ENCODE measurements at regions not wholly inside any gene's neighbourhood (a gene's known extent, or its start where the extent isn't known, plus 50 kb on each side); places are given as distances from the start of the nearest gene placed in this dataset.

DNA sequence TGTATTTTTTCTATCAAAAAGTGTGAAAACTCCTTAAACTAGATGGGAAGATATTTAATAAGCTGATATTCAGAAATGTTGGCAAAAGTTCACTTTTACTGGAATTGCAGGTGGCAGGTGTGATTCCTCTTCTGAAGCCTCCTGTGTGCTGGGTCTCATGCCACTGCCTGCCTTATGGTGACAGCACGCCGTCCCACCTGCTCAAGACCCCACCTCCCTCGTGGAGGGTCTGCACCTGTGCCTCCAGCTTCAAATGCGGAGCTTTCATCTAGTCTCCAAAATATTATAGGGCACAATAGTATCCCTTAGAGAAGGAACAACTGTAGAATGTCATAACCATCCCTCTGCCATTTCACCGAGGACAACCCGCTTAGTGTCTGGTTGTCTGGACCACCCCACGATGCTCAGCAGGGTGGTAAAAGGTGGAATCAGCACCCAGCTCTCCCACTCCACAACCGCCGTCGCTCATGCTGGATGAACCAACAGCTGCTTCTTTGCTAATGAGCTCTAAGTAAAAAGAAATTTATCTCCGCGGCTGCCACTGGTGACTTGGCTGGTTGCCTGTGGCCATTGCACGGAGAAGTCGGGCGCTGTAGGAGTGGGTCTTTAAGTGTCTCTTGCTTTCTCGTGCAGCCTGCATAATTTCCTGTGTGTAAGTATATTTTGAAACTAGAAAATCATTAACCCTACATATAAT is 119.3 kb upstream of the TCERG1L start:
- Histone ChIP-seq H3K4me2 (no peak overlapping the region), H3K4me3 (no peak overlapping the region), H3K27ac (no peak overlapping the region), H3K4me1 (no peaks in the 10 kb centered on the region), H3K9me3 (no peaks in the 10 kb centered on the region)
- ChIA-PET CTCF (interaction anchor here (1.0 kb wide), 1 partner anchor 9 kb away, joined by 3 read pairs; no protein-coding TSS in a partner anchor), POLR2A (no interaction called here)
- FAIRE-seq = no peak
- ATAC-seq = no peak
- DNase-seq (ENCODE audit: low read depth in 1 of 2, low spot score in 1 of 2) = no peak
- 39% methylated on average over 14 of the region's 16 CpGs for WGBS (ENCODE audit: missing lambda C conversion rate)
- TF ChIP-seq, protein P1, sequence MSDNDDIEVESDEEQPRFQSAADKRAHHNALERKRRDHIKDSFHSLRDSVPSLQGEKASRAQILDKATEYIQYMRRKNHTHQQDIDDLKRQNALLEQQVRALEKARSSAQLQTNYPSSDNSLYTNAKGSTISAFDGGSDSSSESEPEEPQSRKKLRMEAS (IDR thresholded peaks at IDR 0.05) = no peak
- TF ChIP-seq, protein P2, sequence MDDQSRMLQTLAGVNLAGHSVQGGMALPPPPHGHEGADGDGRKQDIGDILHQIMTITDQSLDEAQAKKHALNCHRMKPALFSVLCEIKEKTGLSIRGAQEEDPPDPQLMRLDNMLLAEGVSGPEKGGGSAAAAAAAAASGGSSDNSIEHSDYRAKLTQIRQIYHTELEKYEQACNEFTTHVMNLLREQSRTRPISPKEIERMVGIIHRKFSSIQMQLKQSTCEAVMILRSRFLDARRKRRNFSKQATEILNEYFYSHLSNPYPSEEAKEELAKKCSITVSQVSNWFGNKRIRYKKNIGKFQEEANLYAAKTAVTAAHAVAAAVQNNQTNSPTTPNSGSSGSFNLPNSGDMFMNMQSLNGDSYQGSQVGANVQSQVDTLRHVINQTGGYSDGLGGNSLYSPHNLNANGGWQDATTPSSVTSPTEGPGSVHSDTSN (IDR thresholded peaks at IDR 0.05) = no peak
- TF ChIP-seq ZFP36 (IDR thresholded peaks at IDR 0.05; ENCODE audit: borderline replicate concordance, partially characterized antibody) (no peak), RCOR1 (IDR thresholded peaks at IDR 0.05; ENCODE audit: low read depth, low read length) (no peak), POLR2AphosphoS2 (conservative IDR thresholded peaks at IDR 0.05; ENCODE audit: low read length) (no peak), MAFK (IDR thresholded peaks at IDR 0.05; ENCODE audit: partially characterized antibody) (no peak), FOSL2 (IDR thresholded peaks at IDR 0.05) (no peak), FOSL2 (CRISPR knock-in tag; IDR thresholded peaks at IDR 0.05) (no peak), HOXB13 (CRISPR knock-in tag; IDR thresholded peaks at IDR 0.05; ENCODE audit: low read depth) (no peak), NFE2L2 (conservative IDR thresholded peaks at IDR 0.05; ENCODE audit: low read length) (no peak), JUNB (IDR thresholded peaks at IDR 0.05) (no peak)

DNA sequence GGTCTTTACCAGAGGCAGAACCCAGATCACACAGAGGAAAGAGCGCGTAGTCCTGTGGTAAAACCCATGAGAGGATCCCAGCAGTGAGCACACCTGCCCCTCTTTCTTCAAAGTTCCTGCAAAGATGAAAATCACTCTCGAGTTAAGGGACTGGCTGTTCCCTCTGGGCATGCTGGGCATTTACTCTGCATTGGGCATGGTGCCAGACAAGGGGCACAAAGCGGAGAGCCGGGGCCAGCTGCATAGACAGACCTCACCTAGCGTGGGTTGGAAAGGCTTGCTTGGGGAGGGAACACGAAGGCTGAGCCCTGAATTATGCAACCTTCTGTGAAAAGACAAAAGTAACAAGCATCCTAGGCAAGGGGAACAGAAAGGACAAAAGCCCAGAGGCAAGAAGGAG is 120.0 kb upstream of the TCERG1L start:
- Histone ChIP-seq H3K9me3 (no peaks in the 10 kb centered on the region), H3K4me1 (no peaks in the 10 kb centered on the region), H3K4me3 (no peak overlapping the region), H3K4me2 (no peak overlapping the region), H3K27ac (no peak overlapping the region)
- 31% methylated on average over 7 of the region's 7 CpGs for WGBS (ENCODE audit: missing lambda C conversion rate)
- FAIRE-seq (no peak), ATAC-seq (no peak), DNase-seq (ENCODE audit: low read depth in 1 of 2, low spot score in 1 of 2) (no peak)
- CTCF ChIA-PET = interaction anchor here (1.6 kb wide), 1 partner anchor 12 kb away, joined by 4 read pairs; no protein-coding TSS in a partner anchor
- POLR2A ChIA-PET = no interaction called here
- TF ChIP-seq, protein P2 (IDR thresholded peaks at IDR 0.05) = no peak
- TF ChIP-seq KDM5A (IDR thresholded peaks at IDR 0.05) (no peak), RARB (CRISPR knock-in tag; IDR thresholded peaks at IDR 0.05) (no peak), POLR2AphosphoS2 (conservative IDR thresholded peaks at IDR 0.05; ENCODE audit: low read length) (no peak), TP53 (CRISPR knock-in tag; IDR thresholded peaks at IDR 0.05) (no peak), NR3C1 (IDR thresholded peaks at IDR 0.05) (no peak), ZNF302 (CRISPR knock-in tag; IDR thresholded peaks at IDR 0.05) (no peak), ZSCAN20 (CRISPR knock-in tag; IDR thresholded peaks at IDR 0.05) (no peak), HOXB13 (CRISPR knock-in tag; IDR thresholded peaks at IDR 0.05; ENCODE audit: low read depth) (no peak), PHF8 (IDR thresholded peaks at IDR 0.05; ENCODE audit: borderline replicate concordance, low read depth) (no peak), ZC3H11A (IDR thresholded peaks at IDR 0.05) (no peak)
- TF ChIP-seq, protein P3, sequence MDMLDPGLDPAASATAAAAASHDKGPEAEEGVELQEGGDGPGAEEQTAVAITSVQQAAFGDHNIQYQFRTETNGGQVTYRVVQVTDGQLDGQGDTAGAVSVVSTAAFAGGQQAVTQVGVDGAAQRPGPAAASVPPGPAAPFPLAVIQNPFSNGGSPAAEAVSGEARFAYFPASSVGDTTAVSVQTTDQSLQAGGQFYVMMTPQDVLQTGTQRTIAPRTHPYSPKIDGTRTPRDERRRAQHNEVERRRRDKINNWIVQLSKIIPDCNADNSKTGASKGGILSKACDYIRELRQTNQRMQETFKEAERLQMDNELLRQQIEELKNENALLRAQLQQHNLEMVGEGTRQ (IDR thresholded peaks at IDR 0.05) = no peak
- TF ChIP-seq, protein P4, sequence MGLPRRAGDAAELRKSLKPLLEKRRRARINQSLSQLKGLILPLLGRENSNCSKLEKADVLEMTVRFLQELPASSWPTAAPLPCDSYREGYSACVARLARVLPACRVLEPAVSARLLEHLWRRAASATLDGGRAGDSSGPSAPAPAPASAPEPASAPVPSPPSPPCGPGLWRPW (IDR thresholded peaks at IDR 0.05) = no peak
- TF ChIP-seq, protein P1 (IDR thresholded peaks at IDR 0.05) = no peak
